ENCODE measurements at regions not wholly inside any gene's neighbourhood (a gene's known extent, or its start where the extent isn't known, plus 50 kb on each side); places are given as distances from the start of the nearest gene placed in this dataset.

GRCh38 chr15:97156739-97157265 lies 803.7 kb upstream of the ARRDC4 start:
- TF ChIP-seq CTCF (IDR thresholded peaks at IDR 0.05; ENCODE audit: low read depth, low read length, poor library complexity, severe bottlenecking) (no peak), EZH2phosphoT487 (IDR thresholded peaks at IDR 0.05; ENCODE audit: borderline replicate concordance, low read length) (no peak)
